Suprapubic skin (tissue), 4 donors: ENCODE measurements at regions not wholly inside any gene's neighbourhood (a gene's known extent, or its start where the extent isn't known, plus 50 kb on each side); places are given as distances from the start of the nearest gene placed in this dataset.
"Not testable (repeated sequence)": the region's sequence is repeated elsewhere in the genome, so short reads cannot be mapped to it uniquely, and the experiment has no call there.

Experiments
- DNase-seq, 2 donors: peaks; one replicate each; pipeline ENCODE4 v3.0.0-alpha.2; 2019; ENCODE audit warnings: low spot score in 2 of 2
- H3K27ac ChIP-seq: fragments of 200-600 bp; sonication (generic); one replicate; pipeline ENCODE4 v1.5.1; 2019
- H3K27me3 ChIP-seq: fragments of 200-600 bp; sonication (generic); one replicate; pipeline ENCODE4 v1.5.1; 2019
- H3K36me3 ChIP-seq: fragments of 200-600 bp; sonication (generic); one replicate; pipeline ENCODE4 v1.5.1; 2019
- H3K4me1 ChIP-seq: fragments of 200-600 bp; sonication (generic); one replicate; pipeline ENCODE4 v1.5.1; 2019
- H3K4me3 ChIP-seq: fragments of 200-600 bp; sonication (generic); one replicate; pipeline ENCODE4 v1.5.1; 2019; ENCODE audit warnings: mild to moderate bottlenecking
- H3K9me3 ChIP-seq: fragments of 200-600 bp; sonication (generic); one replicate; pipeline ENCODE4 v1.5.1; 2019
- EP300 ChIP-seq: sonication (generic); formaldehyde crosslinking; IDR thresholded peaks from one replicate; pipeline ENCODE4 v1.6.1; 2017; ENCODE audit warnings: antibody characterized with exemption
- POLR2A ChIP-seq, 2 donors: fragments of 450-650 bp; IDR thresholded peaks; one replicate each; pipeline ENCODE4 v1.6.1; 2017; ENCODE audit warnings: antibody characterized with exemption in 2 of 2, mild to moderate bottlenecking in 2 of 2, moderate library complexity in 2 of 2
- POLR2AphosphoS5 ChIP-seq, 3 donors: sonication (generic); formaldehyde crosslinking; IDR thresholded peaks; one replicate each; pipeline ENCODE4 v1.6.1; 2017; ENCODE audit warnings: antibody characterized with exemption in 3 of 3
- whole genome bisulfite sequencing: methylation state at CpG from one replicate; pipeline ENCODE4 v1.1.5; 2018; 5-methylcytosine and 5-hydroxymethylcytosine counted together
- TF ChIP-seq, protein P1 (sequence below), 2 donors: fragments of 200-600 bp in 1 of 2; fragments of 450-650 bp in 1 of 2; sonication (generic) in 1 of 2; IDR thresholded peaks; one replicate each; pipeline ENCODE4 v1.5.1; 2016 to 2019; ENCODE audit warnings: antibody characterized with exemption in 2 of 2, mild to moderate bottlenecking in 1 of 2, moderate library complexity in 1 of 2

DNA sequence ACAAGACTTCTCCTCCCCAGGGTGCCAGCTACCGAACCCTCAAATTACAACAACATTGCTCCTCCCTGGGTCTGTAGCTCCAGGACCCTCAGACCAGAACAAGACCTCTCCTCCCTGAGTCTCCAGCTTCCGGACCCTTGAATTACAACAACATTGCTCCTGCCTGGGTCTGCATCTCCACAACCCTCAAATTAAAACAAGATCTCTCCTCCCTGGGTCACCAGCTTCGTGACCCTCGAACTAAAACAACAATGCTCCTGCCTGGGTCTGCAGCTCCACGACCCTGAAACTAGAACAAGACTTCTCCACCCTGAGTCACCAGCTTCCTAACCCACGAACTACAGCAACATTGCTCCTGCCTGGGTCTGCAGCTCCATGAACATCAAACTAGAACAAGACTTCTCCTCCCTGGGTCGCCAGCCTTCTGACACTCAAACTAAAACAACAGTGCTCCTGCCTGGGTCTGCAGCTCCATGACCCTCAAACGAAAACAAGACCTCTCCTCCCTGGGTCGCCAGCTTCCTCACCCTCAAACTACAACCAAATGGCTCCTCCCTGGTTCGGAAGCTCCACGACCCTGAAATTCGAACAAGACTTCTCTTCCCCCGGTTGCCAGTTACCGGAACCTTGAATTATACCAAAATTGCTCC is 324.5 kb downstream of the PREX1 start:
- H3K27me3 ChIP-seq: peaks cover 19% of the 10 kb centered on the region
- H3K9me3 ChIP-seq: no peaks in the 10 kb centered on the region
- DNase-seq: no peak
- H3K4me3 ChIP-seq: no peak overlapping the region
- 71% methylated on average over 14 of the region's 14 CpGs for WGBS
- no peaks in the 10 kb centered on the region for H3K4me1 ChIP-seq
- TF ChIP-seq, protein P1, sequence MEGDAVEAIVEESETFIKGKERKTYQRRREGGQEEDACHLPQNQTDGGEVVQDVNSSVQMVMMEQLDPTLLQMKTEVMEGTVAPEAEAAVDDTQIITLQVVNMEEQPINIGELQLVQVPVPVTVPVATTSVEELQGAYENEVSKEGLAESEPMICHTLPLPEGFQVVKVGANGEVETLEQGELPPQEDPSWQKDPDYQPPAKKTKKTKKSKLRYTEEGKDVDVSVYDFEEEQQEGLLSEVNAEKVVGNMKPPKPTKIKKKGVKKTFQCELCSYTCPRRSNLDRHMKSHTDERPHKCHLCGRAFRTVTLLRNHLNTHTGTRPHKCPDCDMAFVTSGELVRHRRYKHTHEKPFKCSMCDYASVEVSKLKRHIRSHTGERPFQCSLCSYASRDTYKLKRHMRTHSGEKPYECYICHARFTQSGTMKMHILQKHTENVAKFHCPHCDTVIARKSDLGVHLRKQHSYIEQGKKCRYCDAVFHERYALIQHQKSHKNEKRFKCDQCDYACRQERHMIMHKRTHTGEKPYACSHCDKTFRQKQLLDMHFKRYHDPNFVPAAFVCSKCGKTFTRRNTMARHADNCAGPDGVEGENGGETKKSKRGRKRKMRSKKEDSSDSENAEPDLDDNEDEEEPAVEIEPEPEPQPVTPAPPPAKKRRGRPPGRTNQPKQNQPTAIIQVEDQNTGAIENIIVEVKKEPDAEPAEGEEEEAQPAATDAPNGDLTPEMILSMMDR (IDR thresholded peaks at IDR 0.05): no peak
- TF ChIP-seq POLR2AphosphoS5 (IDR thresholded peaks at IDR 0.05): no peak
- H3K27ac ChIP-seq: no peak overlapping the region
- H3K36me3 ChIP-seq: no peaks in the 10 kb centered on the region

DNA sequence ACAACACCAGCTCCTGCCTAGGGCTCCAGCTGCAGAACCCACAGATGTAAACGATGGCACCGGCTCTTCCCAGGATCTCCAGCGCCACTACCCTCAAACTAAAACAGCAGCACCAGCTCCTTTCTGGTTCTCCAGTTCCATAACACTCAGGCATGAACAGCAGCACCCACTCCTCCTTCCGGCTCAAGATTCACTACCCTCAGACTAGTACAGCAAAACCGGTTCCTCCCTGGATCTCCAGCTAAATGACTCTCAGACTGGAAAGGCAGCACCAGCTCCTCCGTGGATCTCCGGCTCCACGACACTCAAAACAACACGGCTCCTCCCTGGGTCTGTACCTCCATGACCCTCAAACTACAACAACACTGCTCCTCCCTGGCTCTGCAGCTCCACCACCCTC is 325.0 kb downstream of the PREX1 start:
- Histone ChIP-seq H3K9me3 (no peaks in the 10 kb centered on the region), H3K36me3 (no peaks in the 10 kb centered on the region), H3K27ac (no peak overlapping the region), H3K4me3 (no peak overlapping the region), H3K27me3 (peaks cover 19% of the 10 kb centered on the region), H3K4me1 (no peaks in the 10 kb centered on the region)
- DNase-seq: no peak
- TF ChIP-seq POLR2AphosphoS5 (IDR thresholded peaks at IDR 0.05) (no peak), EP300 (no peak), POLR2A (IDR thresholded peaks at IDR 0.05) (no peak)
- TF ChIP-seq, protein P1 (IDR thresholded peaks at IDR 0.05): no peak
- 84% methylated on average over 9 of the region's 9 CpGs for WGBS

DNA sequence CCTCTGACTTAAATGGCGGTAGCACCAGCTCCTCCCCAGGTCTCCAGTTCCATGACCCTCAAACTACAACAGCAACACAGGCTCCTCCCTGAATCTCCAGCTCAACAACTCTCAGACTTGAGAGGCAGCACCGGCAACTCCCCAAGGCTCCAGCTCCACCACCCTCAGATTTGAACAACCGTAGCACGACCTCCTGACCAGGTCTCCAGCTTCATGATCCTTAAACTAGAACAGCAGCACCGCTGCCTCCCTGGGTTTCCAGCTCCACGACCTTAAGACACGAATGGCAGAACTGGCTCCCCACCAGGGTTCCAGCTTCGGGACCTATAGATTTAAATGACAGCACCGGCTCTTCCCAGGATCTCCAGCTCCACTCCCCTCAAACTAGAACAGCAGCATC is 325.8 kb downstream of the PREX1 start:
- no peaks in the 10 kb centered on the region for H3K36me3 ChIP-seq
- H3K27ac ChIP-seq: no peak overlapping the region
- H3K4me3 ChIP-seq: no peak overlapping the region
- no peak for TF ChIP-seq POLR2A (IDR thresholded peaks at IDR 0.05)
- no peak for TF ChIP-seq EP300
- TF ChIP-seq, protein P1 (IDR thresholded peaks at IDR 0.05): no peak
- no peak for TF ChIP-seq POLR2AphosphoS5 (IDR thresholded peaks at IDR 0.05)
- peaks cover 19% of the 10 kb centered on the region for H3K27me3 ChIP-seq
- no peak for DNase-seq
- H3K9me3 ChIP-seq: no peaks in the 10 kb centered on the region
- WGBS: 85% methylated on average over 9 of the region's 9 CpGs
- H3K4me1 ChIP-seq: no peaks in the 10 kb centered on the region

DNA sequence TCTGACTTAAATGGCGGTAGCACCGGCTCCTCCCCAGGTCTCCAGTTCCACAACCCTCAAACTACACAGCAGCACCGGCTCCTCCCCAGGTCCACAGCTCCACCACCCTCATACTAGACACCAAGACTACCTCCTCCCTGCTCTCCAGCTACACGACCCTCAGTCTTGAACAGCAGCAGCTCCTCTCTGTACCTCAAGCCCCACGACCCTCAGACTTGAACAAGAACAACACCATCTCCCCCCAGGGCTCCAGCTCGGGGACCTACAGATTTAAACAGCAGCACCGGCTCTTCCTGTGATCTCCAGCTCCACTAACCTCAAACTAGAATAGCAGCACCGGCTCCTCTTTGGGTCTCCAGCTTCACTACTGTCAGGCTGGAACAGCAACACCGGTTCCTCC is 326.9 kb downstream of the PREX1 start:
- not testable (repeated sequence) for H3K27ac ChIP-seq, H3K4me1 ChIP-seq, H3K9me3 ChIP-seq, H3K4me3 ChIP-seq, DNase-seq, H3K36me3 ChIP-seq
- H3K27me3 ChIP-seq: peaks cover 19% of the 10 kb centered on the region
- 73% methylated on average over 9 of the region's 9 CpGs for WGBS

DNA sequence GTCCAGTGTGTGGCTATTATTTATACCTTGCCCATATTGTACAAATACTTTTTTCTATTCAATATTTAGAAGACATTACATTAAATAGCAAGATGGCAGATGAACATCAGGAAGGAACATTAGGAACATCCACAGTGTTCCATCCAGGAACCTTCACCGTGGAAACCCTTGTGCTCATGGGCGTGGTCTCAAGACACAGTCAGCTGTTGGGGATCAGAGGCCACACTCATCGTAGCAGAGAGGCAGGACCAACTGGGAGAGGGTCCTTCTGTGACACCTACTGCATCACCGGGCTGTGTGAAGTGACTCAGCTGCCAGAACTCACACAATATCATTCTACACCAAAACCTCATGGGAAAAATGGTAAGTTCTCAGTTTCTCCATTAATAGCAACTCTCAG is 328.9 kb downstream of the PREX1 start:
- H3K27ac ChIP-seq, H3K4me1 ChIP-seq, DNase-seq, H3K36me3 ChIP-seq, H3K9me3 ChIP-seq, H3K4me3 ChIP-seq: not testable (repeated sequence)
- WGBS: 64% methylated on average over 3 of the region's 4 CpGs
- H3K27me3 ChIP-seq: peaks cover 20% of the 10 kb centered on the region

DNA sequence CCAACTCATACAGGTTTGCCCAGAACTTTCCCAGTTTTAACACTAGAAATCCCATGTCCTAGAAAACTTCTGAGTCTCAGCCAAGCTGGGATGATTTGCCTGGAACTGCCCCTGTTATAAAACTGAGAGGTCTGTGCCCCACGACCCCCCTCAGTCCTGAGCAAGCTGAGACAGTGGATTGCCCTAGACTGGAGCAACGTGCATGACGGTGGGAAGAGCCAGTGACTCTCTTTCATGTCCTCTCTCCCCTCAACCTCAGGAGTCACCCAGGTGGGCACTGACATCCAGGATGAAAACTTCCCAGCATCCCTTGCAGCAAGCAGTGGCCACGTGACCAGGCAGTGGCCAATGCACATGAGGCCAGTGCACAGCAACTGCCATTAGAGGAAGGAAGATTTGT is 329.7 kb downstream of the PREX1 start:
- H3K27me3 ChIP-seq: peaks cover 26% of the 10 kb centered on the region
- WGBS: 77% methylated on average over 4 of the region's 4 CpGs
- not testable (repeated sequence) for H3K4me1 ChIP-seq, DNase-seq, H3K4me3 ChIP-seq, H3K27ac ChIP-seq, H3K36me3 ChIP-seq, H3K9me3 ChIP-seq

DNA sequence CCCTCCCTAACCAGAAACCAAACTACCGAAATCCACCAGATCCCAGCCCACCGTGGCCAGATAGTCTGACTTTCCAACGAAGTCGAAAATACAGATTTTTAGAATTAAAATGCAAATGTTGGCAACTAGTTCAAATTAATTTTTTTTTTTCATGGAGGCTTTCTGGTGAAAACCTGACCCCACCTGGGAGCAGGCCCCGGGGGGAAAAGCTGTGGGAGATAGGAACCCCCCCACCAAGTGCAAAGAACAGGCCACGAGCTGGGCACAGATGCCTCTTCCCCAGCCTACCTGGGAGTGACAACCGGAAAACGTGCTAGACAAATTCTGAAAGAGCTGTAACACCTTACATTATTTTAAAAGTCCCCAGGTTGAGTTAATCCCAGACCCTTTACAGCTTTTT is 333.8 kb downstream of the PREX1 start:
- Histone ChIP-seq H3K27me3 (peaks cover 23% of the 10 kb centered on the region), H3K4me3 (no peak overlapping the region), H3K9me3 (no peaks in the 10 kb centered on the region), H3K27ac (no peak overlapping the region), H3K4me1 (peaks cover 10% of the 10 kb centered on the region), H3K36me3 (no peaks in the 10 kb centered on the region)
- 72% methylated on average over 8 of the region's 8 CpGs for WGBS
- no peak for TF ChIP-seq EP300
- no peak for TF ChIP-seq POLR2A (IDR thresholded peaks at IDR 0.05)
- no peak for TF ChIP-seq POLR2AphosphoS5 (IDR thresholded peaks at IDR 0.05)
- TF ChIP-seq, protein P1 (IDR thresholded peaks at IDR 0.05): no peak
- DNase-seq: no peak

DNA sequence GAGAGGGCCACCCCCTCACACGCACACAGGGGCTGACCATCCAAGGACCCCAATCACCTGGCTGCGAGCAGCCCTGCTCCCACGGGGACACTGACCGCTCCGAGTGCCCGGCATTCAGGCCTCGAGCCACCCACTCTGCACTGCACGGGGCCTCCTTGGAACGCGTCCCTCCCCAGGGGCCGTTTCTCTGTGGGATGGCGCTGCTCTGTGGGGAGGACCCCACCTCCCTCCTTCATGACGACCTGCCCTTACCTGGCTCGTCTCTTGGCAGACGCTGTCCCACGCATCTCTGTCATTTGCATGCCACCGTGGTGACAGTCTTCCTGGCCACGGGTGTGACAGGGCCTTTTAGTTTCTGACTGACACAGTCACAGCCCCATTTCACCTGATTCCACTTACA is 334.5 kb downstream of the PREX1 start:
- H3K36me3 ChIP-seq, H3K27ac ChIP-seq, DNase-seq, H3K4me3 ChIP-seq, H3K9me3 ChIP-seq: not testable (repeated sequence)
- H3K27me3 ChIP-seq: peaks cover 25% of the 10 kb centered on the region
- 71% methylated on average over 16 of the region's 18 CpGs for WGBS
- peaks cover 12% of the 10 kb centered on the region for H3K4me1 ChIP-seq
